GM19035 (cell line): ENCODE measurements at regions not wholly inside any gene's neighbourhood (a gene's known extent, or its start where the extent isn't known, plus 50 kb on each side); places are given as distances from the start of the nearest gene placed in this dataset.

Experiments used
- ATAC-seq: cut with Tn5 transposase; IDR thresholded peaks from one replicate; pipeline ENCODE4 v1.9.1; 2021; ENCODE audit not compliant: unreplicated experiment

GRCh38 chr7:81370822-81371221 lies 399.0 kb downstream of the HGF start:
- no peak for ATAC-seq

- ATAC-seq, result no peak
Measured at GRCh38 chr7:81367326-81367931, 402.4 kb downstream of the HGF start.

- no peak for ATAC-seq
Measured at GRCh38 chr7:81366546-81366945, 403.3 kb downstream of the HGF start.

GRCh38 chr7:81361769-81362312 lies 408.0 kb downstream of the HGF start:
- ATAC-seq, result no peak

- no peak for ATAC-seq
Measured at GRCh38 chr7:81355911-81356310, 413.9 kb downstream of the HGF start.

- ATAC-seq, result no peak
Measured at GRCh38 chr7:81349044-81349443, 420.8 kb downstream of the HGF start.

- no peak for ATAC-seq
Measured at GRCh38 chr7:81339946-81340345, 421.1 kb upstream of the SEMA3C start.

GRCh38 chr7:81333536-81333935 lies 414.7 kb upstream of the SEMA3C start:
- no peak for ATAC-seq

- no peak for ATAC-seq
Measured at GRCh38 chr7:81333004-81333403, 414.2 kb upstream of the SEMA3C start.

- no peak for ATAC-seq
Measured at GRCh38 chr7:81331061-81332018, 412.5 kb upstream of the SEMA3C start.

- ATAC-seq, result no peak
Measured at GRCh38 chr7:81330108-81330507, 411.3 kb upstream of the SEMA3C start.

- ATAC-seq, result no peak
Measured at GRCh38 chr7:81327468-81328266, 408.8 kb upstream of the SEMA3C start.

GRCh38 chr7:81321949-81322348 lies 403.1 kb upstream of the SEMA3C start:
- ATAC-seq, result no peak

- no peak for ATAC-seq
Measured at GRCh38 chr7:81317741-81318140, 398.9 kb upstream of the SEMA3C start.

- no peak for ATAC-seq
Measured at GRCh38 chr7:81308643-81309322, 389.9 kb upstream of the SEMA3C start.

- ATAC-seq, result no peak
Measured at GRCh38 chr7:81301815-81302214, 383.0 kb upstream of the SEMA3C start.

- no peak for ATAC-seq
Measured at GRCh38 chr7:81300753-81301152, 381.9 kb upstream of the SEMA3C start.

GRCh38 chr7:81299711-81300110 lies 380.9 kb upstream of the SEMA3C start:
- no peak for ATAC-seq

GRCh38 chr7:81298951-81299666 lies 380.3 kb upstream of the SEMA3C start:
- ATAC-seq, result no peak

- no peak for ATAC-seq
Measured at GRCh38 chr7:81297317-81297716, 378.5 kb upstream of the SEMA3C start.
